Spleen (tissue), 11 donors: ENCODE measurements at regions not wholly inside any gene's neighbourhood (a gene's known extent, or its start where the extent isn't known, plus 50 kb on each side); places are given as distances from the start of the nearest gene placed in this dataset.

Experiments used
- DNase-seq: peaks from one replicate; pipeline ENCODE4 v3.0.0-alpha.2; 2020
- H3K27ac ChIP-seq, 8 donors: fragments of 200-600 bp; sonication (generic) in 7 of 8; 1 replicate in 4 of 8; 2 replicates in 4 of 8; pipeline versions ENCODE4 v1.5.0 to v1.8.0; 2016 to 2021; ENCODE audit warnings: inconsistent platforms in 4 of 8, mild to moderate bottlenecking in 4 of 8, moderate library complexity in 1 of 8
- H3K27me3 ChIP-seq, 7 donors: fragments of 200-600 bp; sonication (generic) in 6 of 7; replicated peaks in 1 of 7; 1 replicate in 4 of 7; 2 replicates in 3 of 7; pipeline versions ENCODE4 v1.5.0 to v1.8.0; 2016 to 2021; ENCODE audit warnings: inconsistent platforms in 3 of 7, mild to moderate bottlenecking in 1 of 7
- H3K36me3 ChIP-seq, 6 donors: fragments of 200-600 bp; sonication (generic) in 5 of 6; 1 replicate in 4 of 6; 2 replicates in 2 of 6; pipeline versions ENCODE4 v1.5.0 to v1.8.0; 2016 to 2021; ENCODE audit warnings: inconsistent platforms in 2 of 6
- H3K4me1 ChIP-seq, 6 donors: fragments of 200-600 bp; sonication (generic) in 5 of 6; 1 replicate in 3 of 6; 2 replicates in 3 of 6; pipeline versions ENCODE4 v1.5.0 to v1.8.0; 2016 to 2021; ENCODE audit warnings: inconsistent platforms in 3 of 6
- H3K4me3 ChIP-seq, 8 donors: fragments of 200-600 bp; sonication (generic) in 7 of 8; 1 replicate in 4 of 8; 2 replicates in 4 of 8; pipeline versions ENCODE4 v1.5.0 to v1.8.0; 2016 to 2021; ENCODE audit warnings: inconsistent platforms in 4 of 8, mild to moderate bottlenecking in 4 of 8, moderate library complexity in 2 of 8
- H3K9me3 ChIP-seq, 8 donors: fragments of 200-600 bp; sonication (generic) in 7 of 8; 1 replicate in 4 of 8; 2 replicates in 4 of 8; pipeline versions ENCODE4 v1.5.0 to v1.8.0; 2016 to 2021; ENCODE audit warnings: inconsistent platforms in 4 of 8
- CTCF ChIP-seq, 11 experiments: fragments of 200-600 bp in 7 of 11; fragments of 450-650 bp in 4 of 11; sonication (generic) in 4 of 11; IDR thresholded peaks in 8 of 11; conservative IDR thresholded peaks in 3 of 11; 1 replicate in 7 of 11; 2 replicates in 4 of 11; pipeline versions ENCODE4 v1.4.0 to v1.8.0; 2016 to 2021; ENCODE audit warnings: antibody characterized with exemption in 11 of 11, inconsistent platforms in 4 of 11, mild to moderate bottlenecking in 1 of 11
- POLR2A ChIP-seq, 3 donors: fragments of 450-650 bp; IDR thresholded peaks; one replicate each; pipeline ENCODE4 v1.5.1; 2017; ENCODE audit warnings: antibody characterized with exemption in 3 of 3, mild to moderate bottlenecking in 1 of 3
- POLR2AphosphoS5 ChIP-seq, 3 donors: sonication (generic); formaldehyde crosslinking; IDR thresholded peaks; one replicate each; pipeline ENCODE4 v1.5.1; 2017; ENCODE audit warnings: antibody characterized with exemption in 3 of 3
- WGBS, 5 donors: extraction: QIAGEN DNeasy Blood & Tissue Kit in 3 of 5; methylation state at CpG; one replicate each; pipeline versions ENCODE4 v1.1.5 to v1.1.7; 2013 to 2018; 5-methylcytosine and 5-hydroxymethylcytosine counted together
- intact Hi-C: fragments of 100-400 bp; cut with DNase I; formaldehyde crosslinking; loops from one replicate; pipeline ENCODE4 v1.15.0; 2023; ENCODE audit warnings: low total_unique reads
- donor health status: healthy with polysubstance abuse.
- donor health status: DM: no; HTN: no; CAD: no; lungs with moderate emphysema.
- donor health status: DM: no; HTN: no; CAD: no.
- donor health status: Bipolar disorder and iron deficiency.
- donor health status: healthy.
- donor health status: DM: no; HTN: no; CAD: no.
- donor health status: DM: yes; HTN: yes; CAD: no.

DNA sequence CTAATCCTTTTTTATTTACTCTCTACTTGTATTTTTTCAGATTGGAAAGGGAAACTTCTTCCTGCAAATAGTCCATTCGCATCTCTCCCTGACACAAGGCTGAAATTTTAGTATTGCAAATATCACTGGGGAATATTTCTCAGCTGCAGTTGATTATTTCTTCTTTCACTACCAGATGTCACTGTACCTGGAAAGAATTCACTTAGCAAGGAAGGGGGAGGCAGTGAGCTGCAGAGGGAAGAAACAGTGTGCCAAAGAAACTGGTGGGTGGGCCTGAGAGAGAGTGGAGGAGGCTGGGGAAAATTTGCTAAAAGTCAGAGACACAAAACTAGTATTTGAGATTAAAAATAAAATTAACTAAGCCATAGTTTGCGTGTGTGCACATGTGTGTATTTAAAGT lies 142.3 kb upstream of the STT3B start:
- intact Hi-C loops, result no loop called here
- H3K4me1 ChIP-seq, result no peaks in the 10 kb centered on the region
- no peak for TF ChIP-seq POLR2AphosphoS5 (IDR thresholded peaks at IDR 0.05)
- no peak for TF ChIP-seq CTCF (IDR thresholded peaks at IDR 0.05 in 8 of 11, conservative IDR thresholded peaks at IDR 0.05 in 3 of 11)
- TF ChIP-seq POLR2A (IDR thresholded peaks at IDR 0.05), result no peak
- 90 to 98% (median 95%) methylated on average over 2 of the region's 2 CpGs for WGBS, 5 donors
- no peaks in the 10 kb centered on the region for H3K27me3 ChIP-seq
- no peak overlapping the region for H3K27ac ChIP-seq
- H3K4me3 ChIP-seq, result no peak overlapping the region
- H3K9me3 ChIP-seq, result peaks cover 0 to 13% (median 10%) of the 10 kb centered on the region in 8 donors
- DNase-seq, result no peak
- no peaks in the 10 kb centered on the region for H3K36me3 ChIP-seq

GRCh38 chr3:31391150-31391549 lies 141.6 kb upstream of the STT3B start:
- Histone ChIP-seq H3K9me3 (peaks cover 0 to 13% (median 10%) of the 10 kb centered on the region in 8 donors), H3K36me3 (no peaks in the 10 kb centered on the region), H3K27ac (no peak overlapping the region), H3K27me3 (no peaks in the 10 kb centered on the region), H3K4me3 (no peak overlapping the region), H3K4me1 (no peaks in the 10 kb centered on the region)
- 52 to 65% (median 57%) methylated on average over 3 of the region's 3 CpGs for WGBS, 5 donors
- TF ChIP-seq POLR2A (IDR thresholded peaks at IDR 0.05), result no peak
- TF ChIP-seq POLR2AphosphoS5 (IDR thresholded peaks at IDR 0.05), result no peak
- TF ChIP-seq CTCF (IDR thresholded peaks at IDR 0.05 in 8 of 11, conservative IDR thresholded peaks at IDR 0.05 in 3 of 11), result no peak
- intact Hi-C loops, result no loop called here
- no peak for DNase-seq

DNA sequence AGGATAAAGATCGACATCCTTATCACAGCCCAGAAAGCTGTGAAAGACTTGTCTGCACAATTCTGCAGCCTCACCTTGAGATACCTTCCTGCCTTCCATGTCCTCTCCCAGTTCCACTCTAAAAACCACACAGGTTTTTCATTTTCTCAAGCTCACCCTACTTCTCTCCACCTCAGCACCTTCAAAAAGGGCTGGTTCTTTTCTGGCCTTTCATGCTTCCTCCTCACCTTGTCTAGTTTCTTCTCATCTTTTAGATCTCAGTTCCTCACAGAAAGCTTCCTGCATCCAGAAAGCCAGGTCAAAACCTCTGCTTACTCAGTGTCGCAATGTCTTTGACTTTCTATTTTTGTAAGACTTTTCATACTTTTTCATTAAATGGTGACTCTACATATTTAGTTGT lies 140.2 kb upstream of the STT3B start:
- DNase-seq, result no peak
- 67 to 88% (median 86%) methylated on average over 2 of the region's 2 CpGs for WGBS, 5 donors
- no peaks in the 10 kb centered on the region for H3K27me3 ChIP-seq

GRCh38 chr3:31399271-31399670 lies 133.5 kb upstream of the STT3B start:
- TF ChIP-seq POLR2A (IDR thresholded peaks at IDR 0.05) (no peak), POLR2AphosphoS5 (IDR thresholded peaks at IDR 0.05) (no peak), CTCF (IDR thresholded peaks at IDR 0.05 in 8 of 11, conservative IDR thresholded peaks at IDR 0.05 in 3 of 11) (no peak)
- no peaks in the 10 kb centered on the region for H3K27me3 ChIP-seq
- 12 to 52% (median 24%) methylated on average over 1 of the region's 1 CpG for WGBS, 5 donors
- intact Hi-C loops, result no loop called here
- H3K36me3 ChIP-seq, result no peaks in the 10 kb centered on the region
- peaks cover 0 to 11% (median 0%) of the 10 kb centered on the region in 6 donors for H3K4me1 ChIP-seq
- no peak overlapping the region for H3K4me3 ChIP-seq
- no peak overlapping the region for H3K27ac ChIP-seq
- no peak for DNase-seq
- peaks cover 0 to 5% (median 0%) of the 10 kb centered on the region in 8 donors for H3K9me3 ChIP-seq

More for the DNA sequence above, 140.2 kb upstream of the STT3B start:
- no peak overlapping the region for H3K27ac ChIP-seq
- H3K36me3 ChIP-seq, result no peaks in the 10 kb centered on the region
- no peak overlapping the region for H3K4me3 ChIP-seq
- intact Hi-C loops, result no loop called here
- TF ChIP-seq POLR2A (IDR thresholded peaks at IDR 0.05) (no peak), POLR2AphosphoS5 (IDR thresholded peaks at IDR 0.05) (no peak), CTCF (IDR thresholded peaks at IDR 0.05 in 8 of 11, conservative IDR thresholded peaks at IDR 0.05 in 3 of 11) (no peak)
- H3K9me3 ChIP-seq, result peaks cover 0 to 3% (median 0%) of the 10 kb centered on the region in 8 donors
- no peaks in the 10 kb centered on the region for H3K4me1 ChIP-seq
